ENCODE measurements at regions not wholly inside any gene's neighbourhood (a gene's known extent, or its start where the extent isn't known, plus 50 kb on each side); places are given as distances from the start of the nearest gene placed in this dataset.

GRCh38 chr2:212672186-212672585 lies 133.6 kb upstream of the ERBB4 start:
- no peak for TF ChIP-seq EZH2 (IDR thresholded peaks at IDR 0.05; ENCODE audit: insufficient read depth, low read length)
- TF ChIP-seq CTCF (IDR thresholded peaks at IDR 0.05; ENCODE audit: insufficient read depth, low read depth, low read length) = no peak
